ENCODE measurements at regions not wholly inside any gene's neighbourhood (a gene's known extent, or its start where the extent isn't known, plus 50 kb on each side); places are given as distances from the start of the nearest gene placed in this dataset.
A peak's percentile ranks its signal among the peaks of the same experiment; 100 is the strongest.

DNA sequence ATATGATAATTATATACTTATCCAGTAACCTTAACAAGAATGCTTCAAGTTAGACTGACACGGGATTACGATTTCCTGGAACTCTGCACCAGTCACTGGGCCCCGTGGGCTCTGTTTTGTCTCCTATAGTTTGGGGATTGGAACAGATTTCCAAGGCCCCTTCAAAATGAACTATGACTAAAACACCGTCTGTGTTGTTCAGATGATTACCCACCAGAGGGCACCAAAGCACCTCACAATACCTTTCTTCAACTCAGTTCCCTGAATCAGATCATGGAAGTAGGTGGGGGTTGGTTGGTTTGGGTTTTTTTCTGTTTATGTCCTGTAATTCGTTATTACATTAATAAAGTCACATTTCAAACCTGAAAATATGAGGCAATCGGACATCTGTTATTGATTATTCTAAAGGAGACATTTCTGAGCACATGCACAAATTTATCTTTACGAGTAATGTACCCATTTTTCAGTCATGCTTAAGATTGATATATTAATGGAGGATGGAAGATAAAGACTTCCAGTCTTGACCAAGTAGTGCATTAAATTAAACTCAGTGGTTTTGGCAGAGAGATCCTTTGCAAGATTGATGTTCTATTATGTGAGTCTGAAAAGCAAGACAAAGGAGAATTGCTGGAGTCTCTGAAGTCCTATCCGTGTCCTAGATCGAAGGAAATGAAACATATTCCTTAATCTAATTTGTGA lies 112.0 kb upstream of the COL21A1 start:
- TF ChIP-seq, protein P1, sequence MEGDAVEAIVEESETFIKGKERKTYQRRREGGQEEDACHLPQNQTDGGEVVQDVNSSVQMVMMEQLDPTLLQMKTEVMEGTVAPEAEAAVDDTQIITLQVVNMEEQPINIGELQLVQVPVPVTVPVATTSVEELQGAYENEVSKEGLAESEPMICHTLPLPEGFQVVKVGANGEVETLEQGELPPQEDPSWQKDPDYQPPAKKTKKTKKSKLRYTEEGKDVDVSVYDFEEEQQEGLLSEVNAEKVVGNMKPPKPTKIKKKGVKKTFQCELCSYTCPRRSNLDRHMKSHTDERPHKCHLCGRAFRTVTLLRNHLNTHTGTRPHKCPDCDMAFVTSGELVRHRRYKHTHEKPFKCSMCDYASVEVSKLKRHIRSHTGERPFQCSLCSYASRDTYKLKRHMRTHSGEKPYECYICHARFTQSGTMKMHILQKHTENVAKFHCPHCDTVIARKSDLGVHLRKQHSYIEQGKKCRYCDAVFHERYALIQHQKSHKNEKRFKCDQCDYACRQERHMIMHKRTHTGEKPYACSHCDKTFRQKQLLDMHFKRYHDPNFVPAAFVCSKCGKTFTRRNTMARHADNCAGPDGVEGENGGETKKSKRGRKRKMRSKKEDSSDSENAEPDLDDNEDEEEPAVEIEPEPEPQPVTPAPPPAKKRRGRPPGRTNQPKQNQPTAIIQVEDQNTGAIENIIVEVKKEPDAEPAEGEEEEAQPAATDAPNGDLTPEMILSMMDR (IDR thresholded peaks at IDR 0.05): peak; percentile 59
- Histone ChIP-seq H3K27ac (no peak overlapping the region), H3K4me3 (no peak overlapping the region)
- no peak for DNase-seq (ENCODE audit: low spot score)

DNA sequence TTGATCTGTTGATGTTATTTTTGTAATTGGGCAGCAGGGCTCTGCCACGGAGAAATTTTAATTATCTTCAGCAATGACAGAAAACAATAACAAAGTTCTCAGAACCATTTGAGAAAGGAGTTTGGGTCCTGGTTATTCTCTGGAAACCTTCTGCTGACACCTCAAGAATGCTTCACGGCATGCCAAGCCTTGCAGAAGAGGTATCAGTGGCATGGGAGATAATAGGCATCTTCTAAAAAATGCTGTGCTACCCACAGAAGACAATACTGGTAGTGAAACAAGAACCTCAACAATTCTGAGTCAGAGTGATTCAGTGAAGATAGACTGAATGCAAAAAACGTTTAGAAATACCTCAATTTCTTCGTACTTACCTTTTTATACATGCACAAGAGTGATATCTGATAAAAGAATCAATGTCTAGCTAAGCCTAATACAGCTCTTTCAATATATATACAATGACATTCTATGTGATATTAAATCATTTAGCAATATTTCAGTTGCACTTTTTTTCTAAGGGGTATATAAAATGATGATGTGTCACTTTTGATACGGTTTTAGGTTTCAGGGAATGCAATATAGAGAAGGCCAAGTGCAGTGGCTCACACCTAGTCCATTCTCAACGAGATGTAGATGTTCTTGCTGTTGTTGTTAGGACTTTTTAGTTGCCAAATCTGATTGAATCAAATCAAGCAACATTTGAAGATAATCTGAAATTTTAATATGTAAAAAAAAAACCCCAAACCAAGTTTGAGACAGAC lies 110.4 kb upstream of the COL21A1 start:
- DNase-seq (ENCODE audit: low spot score): no peak
- Histone ChIP-seq H3K27ac (no peak overlapping the region), H3K4me3 (no peak overlapping the region)
- TF ChIP-seq, protein P1 (IDR thresholded peaks at IDR 0.05): no peak

DNA sequence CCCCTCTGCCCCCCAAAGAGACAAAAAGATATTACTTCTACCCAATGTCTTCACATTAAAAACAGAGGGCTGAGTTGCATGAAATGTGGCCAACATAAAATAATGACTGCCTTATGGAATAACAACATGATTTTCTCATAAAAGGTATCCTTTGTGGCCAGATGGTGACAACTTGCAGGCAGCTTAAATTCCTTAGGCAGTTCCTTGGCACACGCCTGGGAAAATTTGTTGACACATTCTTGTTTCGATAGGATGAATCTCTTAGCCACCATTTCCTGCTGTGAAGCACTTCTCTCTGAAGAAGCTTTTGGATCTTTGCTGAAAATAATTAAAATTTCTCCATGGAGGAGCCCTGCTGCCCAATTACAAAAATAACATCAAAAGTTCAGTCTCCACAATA lies 109.0 kb upstream of the COL21A1 start:
- TF ChIP-seq, protein P1 (IDR thresholded peaks at IDR 0.05): no peak
- Histone ChIP-seq H3K27ac (no peak overlapping the region), H3K4me3 (no peak overlapping the region)
- no peak for DNase-seq (ENCODE audit: low spot score)

DNA sequence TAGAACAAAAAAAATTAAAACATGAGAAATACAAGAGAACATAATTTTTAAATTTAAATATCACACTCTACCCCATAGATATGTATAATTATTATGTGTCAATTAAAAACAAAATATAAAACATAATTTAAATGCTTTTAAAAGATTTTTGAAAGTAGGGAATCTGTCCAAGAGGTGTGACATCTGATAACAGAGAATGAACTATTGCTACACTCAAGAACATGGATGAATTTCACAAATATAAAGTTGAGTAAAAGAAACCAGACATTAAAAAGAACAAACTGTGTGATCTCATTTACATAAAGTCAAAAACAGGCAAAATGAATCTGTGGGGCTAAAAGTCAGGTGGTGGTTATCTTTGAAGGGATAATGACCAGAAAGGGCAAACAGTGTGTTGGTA lies 106.5 kb upstream of the COL21A1 start:
- H3K27ac ChIP-seq: no peak overlapping the region
- H3K4me3 ChIP-seq: no peak overlapping the region
- DNase-seq (ENCODE audit: low spot score): no peak
- TF ChIP-seq, protein P1 (IDR thresholded peaks at IDR 0.05): no peak

DNA sequence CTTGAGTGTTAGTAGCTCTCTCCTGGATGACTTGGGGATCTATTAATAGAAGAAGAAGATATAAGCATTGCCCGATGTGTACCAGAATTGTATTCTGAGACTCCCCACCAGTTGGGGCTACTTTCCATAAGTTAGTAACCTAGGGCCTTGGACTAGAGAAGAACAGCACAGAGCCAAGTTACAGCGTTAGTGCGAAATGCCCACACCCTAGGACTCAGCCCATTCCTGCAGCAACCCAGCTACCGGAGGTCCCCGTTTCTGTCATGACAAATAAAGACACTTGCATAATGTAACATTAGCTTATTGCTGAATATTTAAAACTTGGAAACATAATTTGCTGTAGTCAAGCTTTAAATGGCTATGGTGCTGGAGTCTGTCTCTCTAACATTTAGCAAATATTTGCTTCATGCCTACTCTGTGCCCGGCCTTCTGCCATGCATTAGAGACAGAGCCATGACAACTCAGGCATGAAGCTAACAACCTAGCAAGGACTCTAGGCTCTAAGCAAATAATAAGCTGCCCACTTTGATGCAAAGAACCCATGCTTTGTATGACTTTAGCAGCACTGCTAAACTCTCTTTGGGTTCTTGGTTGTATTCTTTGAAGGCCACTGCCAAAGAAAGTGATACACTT lies 103.4 kb upstream of the COL21A1 start:
- DNase-seq (ENCODE audit: low spot score): no peak
- H3K4me3 ChIP-seq: no peak overlapping the region
- TF ChIP-seq, protein P1 (IDR thresholded peaks at IDR 0.05): no peak
- no peak overlapping the region for H3K27ac ChIP-seq

DNA sequence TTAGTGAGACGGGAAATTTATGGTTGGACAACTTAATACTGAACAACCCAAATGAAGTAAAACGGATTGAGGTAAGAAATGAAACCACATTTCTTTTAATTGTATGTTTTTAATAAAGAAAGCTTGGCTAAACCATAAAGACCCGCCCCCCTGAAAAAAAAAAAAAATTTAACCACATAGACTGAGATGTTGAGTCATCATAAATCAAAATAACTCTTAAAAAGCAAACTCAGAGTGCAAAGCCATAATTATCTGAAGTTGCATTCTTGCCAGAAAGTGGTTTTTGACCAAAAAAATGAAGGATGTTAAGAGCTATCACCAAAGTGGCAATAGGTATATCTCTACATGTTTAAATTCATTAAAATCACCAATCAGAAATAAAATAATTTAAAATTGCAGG lies 101.8 kb upstream of the COL21A1 start:
- TF ChIP-seq, protein P1 (IDR thresholded peaks at IDR 0.05): no peak
- Histone ChIP-seq H3K4me3 (no peak overlapping the region), H3K27ac (no peak overlapping the region)
- no peak for DNase-seq (ENCODE audit: low spot score)
